ENCODE measurements at regions not wholly inside any gene's neighbourhood (a gene's known extent, or its start where the extent isn't known, plus 50 kb on each side); places are given as distances from the start of the nearest gene placed in this dataset.
A peak's percentile ranks its signal among the peaks of the same experiment; 100 is the strongest.

DNA sequence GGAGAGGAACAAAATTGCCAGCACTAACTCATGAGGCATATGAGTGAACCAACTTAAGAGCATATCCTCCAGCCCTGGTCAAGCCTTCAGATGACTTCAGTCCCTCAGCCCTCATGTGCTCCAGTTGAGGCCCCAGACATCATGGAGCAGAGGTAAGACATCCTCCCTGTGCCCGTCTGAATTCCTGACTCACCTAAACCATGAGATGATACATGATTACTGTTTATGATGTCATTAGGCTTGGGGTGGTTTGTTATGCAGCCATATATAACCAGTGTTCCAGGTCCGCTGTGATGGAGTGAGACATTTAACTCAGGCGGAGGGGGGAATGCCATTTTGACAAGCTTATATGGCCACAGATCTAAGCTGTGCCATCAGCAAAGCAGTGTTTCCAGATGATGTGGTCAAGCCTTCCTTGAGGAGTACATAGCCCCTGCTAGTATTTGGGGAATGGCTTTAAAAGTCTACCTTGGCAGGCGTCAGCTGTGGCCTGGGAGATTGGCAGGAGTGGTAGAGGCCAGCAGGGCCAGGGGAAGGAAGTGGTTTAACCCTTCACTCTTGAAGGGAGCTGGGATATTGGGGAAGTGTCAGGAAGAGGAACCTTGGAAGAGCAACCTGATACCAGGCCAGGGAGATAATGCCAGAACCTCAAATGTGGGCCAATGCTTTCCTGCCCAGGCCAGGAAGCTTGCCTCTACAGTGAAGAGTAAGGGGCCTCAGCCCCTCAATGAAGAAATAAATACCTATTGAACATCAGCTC is 343.0 kb upstream of the PODXL start:
- WGBS, 2 donors (ENCODE audit: low coverage in 1 of 2) = 79 to 80% methylated on average over 1 to 3 of the region's 4 CpGs
- Histone ChIP-seq H3K4me1 (peaks cover 0 to 15% (median 0%) of the 10 kb centered on the region in 3 donors), H3K36me3 (no peaks in the 10 kb centered on the region), H3K27me3 (no peaks in the 10 kb centered on the region), H3K9me3 (peaks cover 0 to 4% (median 0%) of the 10 kb centered on the region in 3 donors), H3K27ac (no peak overlapping the region), H3K4me3 (no peak overlapping the region)
- no peak for ATAC-seq
- TF ChIP-seq, protein P1, sequence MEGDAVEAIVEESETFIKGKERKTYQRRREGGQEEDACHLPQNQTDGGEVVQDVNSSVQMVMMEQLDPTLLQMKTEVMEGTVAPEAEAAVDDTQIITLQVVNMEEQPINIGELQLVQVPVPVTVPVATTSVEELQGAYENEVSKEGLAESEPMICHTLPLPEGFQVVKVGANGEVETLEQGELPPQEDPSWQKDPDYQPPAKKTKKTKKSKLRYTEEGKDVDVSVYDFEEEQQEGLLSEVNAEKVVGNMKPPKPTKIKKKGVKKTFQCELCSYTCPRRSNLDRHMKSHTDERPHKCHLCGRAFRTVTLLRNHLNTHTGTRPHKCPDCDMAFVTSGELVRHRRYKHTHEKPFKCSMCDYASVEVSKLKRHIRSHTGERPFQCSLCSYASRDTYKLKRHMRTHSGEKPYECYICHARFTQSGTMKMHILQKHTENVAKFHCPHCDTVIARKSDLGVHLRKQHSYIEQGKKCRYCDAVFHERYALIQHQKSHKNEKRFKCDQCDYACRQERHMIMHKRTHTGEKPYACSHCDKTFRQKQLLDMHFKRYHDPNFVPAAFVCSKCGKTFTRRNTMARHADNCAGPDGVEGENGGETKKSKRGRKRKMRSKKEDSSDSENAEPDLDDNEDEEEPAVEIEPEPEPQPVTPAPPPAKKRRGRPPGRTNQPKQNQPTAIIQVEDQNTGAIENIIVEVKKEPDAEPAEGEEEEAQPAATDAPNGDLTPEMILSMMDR (IDR thresholded peaks at IDR 0.05) = no peak
- TF ChIP-seq POLR2AphosphoS5 (IDR thresholded peaks at IDR 0.05) (no peak), EP300 (IDR thresholded peaks at IDR 0.05) (no peak), POLR2A (IDR thresholded peaks at IDR 0.05) (no peak)

DNA sequence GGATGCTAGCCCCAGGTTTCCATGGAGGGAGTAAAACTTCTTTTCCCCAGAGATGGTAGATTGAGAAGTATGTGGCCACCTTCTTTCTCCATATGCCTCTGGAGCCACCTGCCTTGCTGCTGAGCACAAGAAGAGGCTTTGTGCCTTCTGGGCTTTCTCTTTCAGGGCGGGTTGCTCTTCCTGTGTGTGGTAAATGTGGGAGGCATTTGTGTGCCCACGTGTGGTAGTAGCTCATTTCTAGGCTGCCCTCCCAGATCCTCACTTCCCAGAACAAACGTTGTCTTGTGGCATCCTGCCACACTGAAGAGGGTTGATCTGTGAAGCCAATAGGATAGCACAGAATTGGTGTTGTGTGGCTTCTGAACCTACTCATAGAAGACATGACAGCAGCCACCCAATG is 342.0 kb upstream of the PODXL start:
- TF ChIP-seq POLR2A (IDR thresholded peaks at IDR 0.05) = no peak
- TF ChIP-seq, protein P1 (IDR thresholded peaks at IDR 0.05) = no peak
- TF ChIP-seq EP300 (IDR thresholded peaks at IDR 0.05) = no peak
- TF ChIP-seq POLR2AphosphoS5 (IDR thresholded peaks at IDR 0.05) = no peak
- peaks cover 0 to 4% (median 0%) of the 10 kb centered on the region in 3 donors for H3K9me3 ChIP-seq
- H3K27ac ChIP-seq = no peak overlapping the region
- WGBS, 2 donors (ENCODE audit: low coverage in 1 of 2) = 35 to 61% methylated on average over 2 of the region's 3 CpGs
- no peaks in the 10 kb centered on the region for H3K36me3 ChIP-seq
- no peak for ATAC-seq
- H3K4me3 ChIP-seq = no peak overlapping the region
- peaks cover 0 to 15% (median 0%) of the 10 kb centered on the region in 3 donors for H3K4me1 ChIP-seq
- H3K27me3 ChIP-seq = no peaks in the 10 kb centered on the region

DNA sequence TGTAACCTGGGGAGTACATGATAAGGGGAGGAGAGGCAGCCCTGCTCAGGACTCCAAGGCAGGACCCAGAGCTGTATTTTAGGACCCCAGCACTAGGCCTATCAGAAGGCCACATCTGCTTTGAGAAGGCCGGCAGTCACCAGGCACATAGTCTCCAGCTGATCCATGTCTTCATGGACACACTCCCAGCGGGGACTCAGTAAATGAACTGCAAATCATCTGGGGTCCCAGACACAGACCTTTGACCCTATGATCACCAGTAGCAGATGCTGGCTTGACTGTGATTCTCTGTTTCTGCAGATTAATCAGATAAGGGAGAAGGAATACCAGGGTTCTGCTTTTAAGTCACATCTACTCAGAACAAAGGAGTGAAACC is 341.4 kb upstream of the PODXL start:
- Histone ChIP-seq H3K27me3 (no peaks in the 10 kb centered on the region), H3K27ac (no peak overlapping the region)
- ATAC-seq = no peak

DNA sequence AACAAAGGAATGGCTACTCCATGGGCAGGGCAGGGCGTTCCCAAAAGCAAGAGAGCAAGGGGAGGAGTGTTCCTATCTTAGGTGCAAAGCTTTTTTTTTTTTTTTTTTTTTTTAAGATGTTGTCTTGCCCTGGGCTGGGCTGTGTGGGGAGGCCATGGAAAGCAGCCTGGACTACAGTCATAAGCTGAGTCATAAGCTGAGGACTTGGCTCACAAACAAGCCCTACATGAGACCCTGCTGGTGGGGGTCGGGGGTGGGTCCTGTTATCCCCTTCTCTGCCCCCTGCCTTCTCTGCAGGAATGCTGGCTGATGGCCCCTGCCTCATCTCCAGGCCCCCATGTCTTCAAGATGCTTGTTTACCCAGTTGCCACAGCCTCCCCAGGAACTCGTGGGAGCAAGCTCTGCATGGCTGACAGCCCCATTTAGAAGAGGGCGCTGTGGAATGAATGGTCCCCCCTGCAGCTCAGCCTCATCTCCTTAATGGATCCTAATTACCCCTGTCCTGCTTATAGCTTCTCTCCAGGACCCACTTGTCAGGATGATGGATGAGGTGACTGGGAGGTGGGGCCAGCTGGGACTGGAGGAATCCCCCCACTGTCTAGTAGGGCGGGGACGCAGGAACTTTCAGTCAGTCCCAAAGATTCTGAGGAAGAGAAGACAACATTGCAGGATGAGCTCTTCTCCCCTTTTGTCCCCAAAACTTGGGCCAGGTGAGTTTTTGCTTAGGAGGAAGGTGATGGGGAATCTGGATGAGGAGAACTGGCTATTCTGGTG is 340.8 kb upstream of the PODXL start:
- H3K27me3 ChIP-seq = no peaks in the 10 kb centered on the region
- TF ChIP-seq EP300 (IDR thresholded peaks at IDR 0.05) (no peak), POLR2A (IDR thresholded peaks at IDR 0.05) (no peak), POLR2AphosphoS5 (IDR thresholded peaks at IDR 0.05) (no peak)
- TF ChIP-seq, protein P1 (IDR thresholded peaks at IDR 0.05) = no peak
- no peaks in the 10 kb centered on the region for H3K9me3 ChIP-seq
- H3K4me1 ChIP-seq = peaks cover 0 to 15% (median 0%) of the 10 kb centered on the region in 3 donors
- no peak overlapping the region for H3K27ac ChIP-seq
- no peak overlapping the region for H3K4me3 ChIP-seq
- no peaks in the 10 kb centered on the region for H3K36me3 ChIP-seq
- WGBS, 2 donors (ENCODE audit: low coverage in 1 of 2) = 39 to 51% methylated on average over 2 to 3 of the region's 6 CpGs
- ATAC-seq = no peak

More for the DNA sequence above, 341.4 kb upstream of the PODXL start:
- WGBS, 2 donors (ENCODE audit: low coverage in 1 of 2) = 100% methylated on average over 1 of the region's 2 CpGs; no CpG with 5 or more reads in 1 of the 2 donors
- Histone ChIP-seq H3K4me1 (peaks cover 0 to 15% (median 0%) of the 10 kb centered on the region in 3 donors), H3K36me3 (no peaks in the 10 kb centered on the region), H3K4me3 (no peak overlapping the region), H3K9me3 (no peaks in the 10 kb centered on the region)
- TF ChIP-seq EP300 (IDR thresholded peaks at IDR 0.05) = no peak
- TF ChIP-seq POLR2AphosphoS5 (IDR thresholded peaks at IDR 0.05) = no peak

DNA sequence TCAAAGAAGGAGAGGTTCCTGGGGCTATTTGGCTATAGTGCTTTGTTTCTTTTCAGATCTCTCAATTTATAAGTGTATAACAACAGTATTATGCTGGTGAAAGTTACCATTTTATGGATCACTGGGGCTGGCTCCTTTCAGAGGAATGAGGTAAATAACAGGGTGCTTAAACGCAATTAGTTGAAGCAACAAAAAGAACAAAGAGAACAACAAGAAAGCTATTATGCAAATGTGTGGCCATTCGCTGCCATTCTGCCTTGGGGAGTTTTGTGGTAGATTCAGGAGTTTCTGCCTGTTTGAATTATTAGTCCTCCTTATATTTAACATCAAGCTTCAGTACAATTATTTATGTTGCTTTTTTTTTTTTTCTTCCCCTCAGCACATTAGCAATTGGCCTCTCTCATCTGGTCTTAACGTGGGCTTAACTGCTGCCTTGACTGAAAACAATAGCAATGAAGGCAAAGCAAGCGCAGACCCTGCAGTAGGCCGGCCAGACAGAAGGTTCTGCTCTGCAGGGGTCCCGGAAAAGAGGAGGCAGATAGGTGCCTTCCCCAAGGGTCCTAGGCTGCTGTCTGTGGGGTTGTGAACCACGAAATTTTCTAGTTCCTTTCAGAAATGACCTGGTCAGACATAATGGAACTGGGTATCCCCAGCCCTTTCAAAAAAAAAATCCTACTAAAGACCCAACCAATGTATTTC is 339.9 kb upstream of the PODXL start:
- TF ChIP-seq EP300 (IDR thresholded peaks at IDR 0.05) = no peak
- H3K4me3 ChIP-seq = no peak overlapping the region
- no peaks in the 10 kb centered on the region for H3K36me3 ChIP-seq
- peak overlapping the region in 1 of 4 donors; percentile 39 for H3K27ac ChIP-seq
- peaks cover 0 to 15% (median 0%) of the 10 kb centered on the region in 3 donors for H3K4me1 ChIP-seq
- H3K9me3 ChIP-seq = no peaks in the 10 kb centered on the region
- 73 to 80% methylated on average over 2 to 3 of the region's 7 CpGs for WGBS, 2 donors (ENCODE audit: low coverage in 1 of 2)
- ATAC-seq = no peak
- H3K27me3 ChIP-seq = no peaks in the 10 kb centered on the region

All from gastroesophageal sphincter (tissue), 4 donors.